HG03469 (cell line): ENCODE measurements at regions not wholly inside any gene's neighbourhood (a gene's known extent, or its start where the extent isn't known, plus 50 kb on each side); places are given as distances from the start of the nearest gene placed in this dataset.
"Not testable (repeated sequence)": the region's sequence is repeated elsewhere in the genome, so short reads cannot be mapped to it uniquely, and the experiment has no call there.

Source experiments
- ATAC-seq: cut with Tn5 transposase; IDR thresholded peaks from one replicate; pipeline ENCODE4 v1.9.1; 2021; ENCODE audit warnings: mild to moderate bottlenecking, moderate library complexity, moderate number of reproducible peaks; ENCODE audit not compliant: unreplicated experiment

- ATAC-seq = not testable (repeated sequence)
Measured at GRCh38 chr1:144140243-144140642, 168.5 kb upstream of the FAM72C start.

- not testable (repeated sequence) for ATAC-seq
Measured at GRCh38 chr1:144105006-144105405, 133.2 kb upstream of the FAM72C start.

GRCh38 chr1:144104000-144104677 is 132.4 kb upstream of the FAM72C start:
- ATAC-seq = not testable (repeated sequence)

GRCh38 chr1:144103156-144103880 is 131.5 kb upstream of the FAM72C start:
- ATAC-seq = not testable (repeated sequence)

GRCh38 chr1:144102046-144102745 is 130.4 kb upstream of the FAM72C start:
- not testable (repeated sequence) for ATAC-seq

GRCh38 chr1:144101397-144102045 is 129.7 kb upstream of the FAM72C start:
- no peak for ATAC-seq

- ATAC-seq = not testable (repeated sequence)
Measured at GRCh38 chr1:144077167-144077841, 105.5 kb upstream of the FAM72C start.

GRCh38 chr1:144076646-144077045 is 104.9 kb upstream of the FAM72C start:
- ATAC-seq = not testable (repeated sequence)

- ATAC-seq = not testable (repeated sequence)
Measured at GRCh38 chr1:144070394-144071053, 98.7 kb upstream of the FAM72C start.

GRCh38 chr1:144067042-144067441 is 95.3 kb upstream of the FAM72C start:
- not testable (repeated sequence) for ATAC-seq

GRCh38 chr1:144066071-144066813 is 94.5 kb upstream of the FAM72C start:
- not testable (repeated sequence) for ATAC-seq

- not testable (repeated sequence) for ATAC-seq
Measured at GRCh38 chr1:144065299-144066060, 93.7 kb upstream of the FAM72C start.

- ATAC-seq = not testable (repeated sequence)
Measured at GRCh38 chr1:144049365-144049764, 77.6 kb upstream of the FAM72C start.

- ATAC-seq = not testable (repeated sequence)
Measured at GRCh38 chr1:144046645-144047044, 74.9 kb upstream of the FAM72C start.

GRCh38 chr1:144045751-144046546 is 74.2 kb upstream of the FAM72C start:
- ATAC-seq = not testable (repeated sequence)

- ATAC-seq = not testable (repeated sequence)
Measured at GRCh38 chr1:144042251-144042650, 70.5 kb upstream of the FAM72C start.

GRCh38 chr1:144040293-144040692 is 68.5 kb upstream of the FAM72C start:
- ATAC-seq = not testable (repeated sequence)

- ATAC-seq = not testable (repeated sequence)
Measured at GRCh38 chr1:144034045-144034444, 62.3 kb upstream of the FAM72C start.
